M059J (cell line): ENCODE measurements at regions not wholly inside any gene's neighbourhood (a gene's known extent, or its start where the extent isn't known, plus 50 kb on each side); places are given as distances from the start of the nearest gene placed in this dataset.

Source experiments
- DNase-seq: peaks from one replicate; pipeline ENCODE4 v3.0.0-alpha.2; 2012; ENCODE audit warnings: low read depth

- no peak for DNase-seq
Observed at GRCh38 chr1:198861636-198862035, 222.8 kb downstream of the PTPRC start.

- no peak for DNase-seq
Observed at GRCh38 chr1:198864695-198865094, 225.9 kb downstream of the PTPRC start.

- no peak for DNase-seq
Observed at GRCh38 chr1:198865319-198865718, 226.5 kb downstream of the PTPRC start.

GRCh38 chr1:198867182-198867581, 228.3 kb downstream of the PTPRC start:
- no peak for DNase-seq

GRCh38 chr1:198873696-198874230, 234.9 kb downstream of the PTPRC start:
- no peak for DNase-seq

GRCh38 chr1:198876371-198876871, 237.6 kb downstream of the PTPRC start:
- DNase-seq: peak; percentile 42

GRCh38 chr1:198878566-198878965, 239.7 kb downstream of the PTPRC start:
- DNase-seq: peak; percentile 61

- DNase-seq: peak; percentile 81
Observed at GRCh38 chr1:198879711-198880306, 241.0 kb downstream of the PTPRC start.

- peak; percentile 97 for DNase-seq
Observed at GRCh38 chr1:198880397-198880796, 241.6 kb downstream of the PTPRC start.

- DNase-seq: peak; percentile 96
Observed at GRCh38 chr1:198880818-198881597, 242.2 kb downstream of the PTPRC start.

- no peak for DNase-seq
Observed at GRCh38 chr1:198883184-198883583, 244.3 kb downstream of the PTPRC start.

- no peak for DNase-seq
Observed at GRCh38 chr1:198887866-198888265, 249.0 kb downstream of the PTPRC start.

GRCh38 chr1:198888379-198888943, 249.6 kb downstream of the PTPRC start:
- no peak for DNase-seq

- DNase-seq: no peak
Observed at GRCh38 chr1:198889101-198889500, 250.3 kb downstream of the PTPRC start.

- no peak for DNase-seq
Observed at GRCh38 chr1:198889749-198890148, 250.9 kb downstream of the PTPRC start.

- peak; percentile 55 for DNase-seq
Observed at GRCh38 chr1:198890214-198890930, 251.5 kb downstream of the PTPRC start.

GRCh38 chr1:198892065-198892464, 253.2 kb downstream of the PTPRC start:
- DNase-seq: peak; percentile 56

- DNase-seq: no peak
Observed at GRCh38 chr1:198893141-198893540, 254.3 kb downstream of the PTPRC start.

GRCh38 chr1:198893763-198894444, 255.1 kb downstream of the PTPRC start:
- peak; percentile 76 for DNase-seq

GRCh38 chr1:198901266-198901665, 262.4 kb downstream of the PTPRC start:
- no peak for DNase-seq

GRCh38 chr1:198902655-198903054, 263.8 kb downstream of the PTPRC start:
- no peak for DNase-seq
